A673 (cell line): ENCODE measurements at regions not wholly inside any gene's neighbourhood (a gene's known extent, or its start where the extent isn't known, plus 50 kb on each side); places are given as distances from the start of the nearest gene placed in this dataset.

Source experiments
- BruUV-seq: library from RNA; stranded (reverse); fragments of 400-500 nt; replicated peaks from 2 replicates; lab custom pipeline; 2021; lab: Mats Ljungman, UMichigan
- CTCF ChIA-PET: fragments of 300-600 bp; sonication (Branson Sonifier 250); formaldehyde crosslinking; loops from one replicate; lab custom pipeline; 2022; ENCODE audit warnings: antibody characterized with exemption; lab: Charles Lee
- POLR2A ChIA-PET: fragments of 300-600 bp; sonication (Branson Sonifier 250); formaldehyde crosslinking; loops from one replicate; lab custom pipeline; 2022; ENCODE audit warnings: antibody characterized with exemption; ENCODE audit not compliant: low non-redundant PET; lab: Charles Lee
- DNase-seq: peaks from one replicate; pipeline ENCODE4 v3.0.0-alpha.2; 2015; ENCODE audit warnings: low spot score
- H3K27ac ChIP-seq: fragments of 200-600 bp; sonication (generic); 2 replicates; pipeline ENCODE4 v1.5.1; 2016; ENCODE audit warnings: mixed run types, low read depth, mild to moderate bottlenecking, mixed read lengths, antibody characterized with exemption, low read length; ENCODE audit not compliant: poor library complexity, severe bottlenecking
- H3K27me3 ChIP-seq: fragments of 200-600 bp; sonication (generic); replicated peaks from 2 replicates; pipeline ENCODE4 v1.6.1; 2017; ENCODE audit warnings: mixed run types, low read depth, mild to moderate bottlenecking, mixed read lengths, antibody characterized with exemption, low read length; ENCODE audit not compliant: insufficient read depth, poor library complexity
- H3K36me3 ChIP-seq: fragments of 200-600 bp; sonication (generic); 2 replicates; pipeline ENCODE4 v1.6.1; 2016; ENCODE audit warnings: mixed run types, mild to moderate bottlenecking, mixed read lengths, antibody characterized with exemption, low read length; ENCODE audit not compliant: insufficient read depth, poor library complexity, severe bottlenecking
- H3K4me1 ChIP-seq: fragments of 200-600 bp; sonication (generic); 2 replicates; pipeline ENCODE4 v1.6.1; 2017; ENCODE audit warnings: mixed run types, mild to moderate bottlenecking, mixed read lengths, antibody characterized with exemption, low read length; ENCODE audit not compliant: insufficient read depth, poor library complexity, severe bottlenecking
- H3K4me3 ChIP-seq: fragments of 200-600 bp; sonication (generic); 2 replicates; pipeline ENCODE4 v1.5.1; 2016; ENCODE audit warnings: low read depth, mixed run types, mild to moderate bottlenecking, mixed read lengths, low read length; ENCODE audit not compliant: poor library complexity, severe bottlenecking
- H3K9me3 ChIP-seq: fragments of 200-600 bp; sonication (generic); 2 replicates; pipeline ENCODE4 v1.6.1; 2016; ENCODE audit warnings: mixed run types, low read depth, mild to moderate bottlenecking, mixed read lengths, antibody characterized with exemption, low read length; ENCODE audit not compliant: poor library complexity, severe bottlenecking
- CTCF ChIP-seq: fragments of 300-800, 200-600 bp; sonication (generic); conservative IDR thresholded peaks from 2 replicates; pipeline ENCODE4 v1.5.1; 2017; ENCODE audit warnings: low read depth, mild to moderate bottlenecking, antibody characterized with exemption, low read length, moderate library complexity, mixed read lengths
- EZH2 ChIP-seq: fragments of 200-600 bp; sonication (generic); IDR thresholded peaks from 2 replicates; pipeline ENCODE4 v1.6.1; 2017; ENCODE audit warnings: borderline replicate concordance, low read depth, mild to moderate bottlenecking, mixed read lengths, antibody characterized with exemption, low read length; ENCODE audit not compliant: poor library complexity, severe bottlenecking
- intact Hi-C: fragments of 100-400 bp; cut with micrococcal nuclease; formaldehyde crosslinking; loops from one replicate; pipeline ENCODE4 v1.10.0; 2022; ENCODE audit not compliant: unreplicated experiment

- no peak for DNase-seq
- H3K4me1 ChIP-seq, result no peaks in the 10 kb centered on the region
- CTCF ChIA-PET, result no interaction called here
- H3K27ac ChIP-seq, result no peak overlapping the region
- H3K9me3 ChIP-seq, result no peaks in the 10 kb centered on the region
- H3K27me3 ChIP-seq, result no peaks in the 10 kb centered on the region
- TF ChIP-seq EZH2 (no peak), CTCF (no peak)
- no TSS peak for BruUV-seq
- H3K4me3 ChIP-seq, result no peak overlapping the region
- H3K36me3 ChIP-seq, result no peaks in the 10 kb centered on the region
- POLR2A ChIA-PET, result no interaction called here
- intact Hi-C loops, result no loop called here
These were observed 201.1 kb upstream of the LPP start for GRCh38 chr3:187952849-187953248.

GRCh38 chr3:187954516-187954872 lies 199.5 kb upstream of the LPP start:
- ChIA-PET CTCF (no interaction called here), POLR2A (no interaction called here)
- no peaks in the 10 kb centered on the region for H3K27me3 ChIP-seq
- intact Hi-C loops, result no loop called here
- BruUV-seq, result no TSS peak
- H3K4me1 ChIP-seq, result no peaks in the 10 kb centered on the region
- DNase-seq, result no peak
- H3K9me3 ChIP-seq, result no peaks in the 10 kb centered on the region
- TF ChIP-seq CTCF, result no peak
- TF ChIP-seq EZH2, result no peak
- H3K4me3 ChIP-seq, result no peak overlapping the region
- H3K27ac ChIP-seq, result no peak overlapping the region
- no peaks in the 10 kb centered on the region for H3K36me3 ChIP-seq

GRCh38 chr3:187954873-187955586 lies 198.9 kb upstream of the LPP start:
- TF ChIP-seq EZH2, result no peak
- no peak for TF ChIP-seq CTCF
- intact Hi-C loops, result no loop called here
- DNase-seq, result no peak

More at GRCh38 chr3:187954873-187955586, 198.9 kb upstream of the LPP start:
- ChIA-PET POLR2A (no interaction called here), CTCF (no interaction called here)
- Histone ChIP-seq H3K36me3 (no peaks in the 10 kb centered on the region), H3K4me3 (no peak overlapping the region), H3K9me3 (no peaks in the 10 kb centered on the region), H3K27ac (no peak overlapping the region), H3K4me1 (no peaks in the 10 kb centered on the region), H3K27me3 (no peaks in the 10 kb centered on the region)
- BruUV-seq, result no TSS peak
